Gastroesophageal sphincter (tissue), 3 donors: ENCODE measurements at regions not wholly inside any gene's neighbourhood (a gene's known extent, or its start where the extent isn't known, plus 50 kb on each side); places are given as distances from the start of the nearest gene placed in this dataset.

Experiments
- CTCF ChIP-seq, 4 experiments: fragments of 200-600 bp in 2 of 4; fragments of 450-650 bp in 2 of 4; sonication (generic) in 1 of 4; IDR thresholded peaks; one replicate each; pipeline ENCODE4 v1.5.1; 2017 to 2019; ENCODE audit warnings: antibody characterized with exemption in 4 of 4, mild to moderate bottlenecking in 2 of 4, moderate library complexity in 2 of 4
- POLR2AphosphoS5 ChIP-seq: sonication (generic); formaldehyde crosslinking; IDR thresholded peaks from one replicate; pipeline ENCODE4 v1.6.1; 2017; ENCODE audit warnings: antibody characterized with exemption

GRCh38 chr3:5466717-5467116, 279.2 kb downstream of the EDEM1 start:
- TF ChIP-seq CTCF (IDR thresholded peaks at IDR 0.05) (no peak), POLR2AphosphoS5 (no peak)
